Left forelimb (tissue), 1 donor: ENCODE measurements at regions not wholly inside any gene's neighbourhood (a gene's known extent, or its start where the extent isn't known, plus 50 kb on each side); places are given as distances from the start of the nearest gene placed in this dataset.
A peak's percentile ranks its signal among the peaks of the same experiment; 100 is the strongest.

Source experiments
- DNase-seq: peaks from one replicate; pipeline ENCODE4 v3.0.0-alpha.2; 2018; ENCODE audit warnings: low spot score

DNA sequence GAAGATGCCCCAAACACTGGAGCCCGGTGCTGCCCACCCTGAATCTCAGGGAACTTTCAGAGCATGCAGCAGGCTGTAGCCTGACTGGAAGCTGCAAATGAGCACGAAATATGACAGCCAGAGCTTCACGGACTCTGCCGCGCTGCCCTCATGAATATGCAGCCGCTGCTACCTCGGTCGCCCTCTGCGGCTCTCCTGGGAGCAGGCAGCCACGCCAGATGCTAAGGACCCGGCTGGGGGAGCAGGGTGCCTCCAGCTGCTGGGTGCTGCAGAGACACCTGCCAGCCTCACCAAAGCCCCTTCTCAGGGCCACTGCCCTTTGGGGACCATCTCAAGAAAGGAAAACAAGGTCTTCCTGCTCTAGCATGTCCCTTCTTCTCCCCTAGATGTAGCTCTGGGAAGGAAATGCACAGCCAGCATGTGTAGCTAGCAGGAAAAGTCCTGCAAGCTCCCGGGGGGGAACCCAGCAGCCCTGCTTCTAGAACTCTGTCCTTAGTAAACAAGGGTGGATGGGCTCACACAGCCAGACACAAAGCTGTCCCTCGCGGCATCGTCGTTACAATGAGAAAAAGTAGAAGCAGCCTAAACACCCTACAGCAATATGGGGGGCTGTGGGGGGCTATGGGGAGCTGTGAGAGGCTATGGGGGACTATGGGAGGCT is 56.8 kb upstream of the OLFM1 start:
- DNase-seq: no peak

DNA sequence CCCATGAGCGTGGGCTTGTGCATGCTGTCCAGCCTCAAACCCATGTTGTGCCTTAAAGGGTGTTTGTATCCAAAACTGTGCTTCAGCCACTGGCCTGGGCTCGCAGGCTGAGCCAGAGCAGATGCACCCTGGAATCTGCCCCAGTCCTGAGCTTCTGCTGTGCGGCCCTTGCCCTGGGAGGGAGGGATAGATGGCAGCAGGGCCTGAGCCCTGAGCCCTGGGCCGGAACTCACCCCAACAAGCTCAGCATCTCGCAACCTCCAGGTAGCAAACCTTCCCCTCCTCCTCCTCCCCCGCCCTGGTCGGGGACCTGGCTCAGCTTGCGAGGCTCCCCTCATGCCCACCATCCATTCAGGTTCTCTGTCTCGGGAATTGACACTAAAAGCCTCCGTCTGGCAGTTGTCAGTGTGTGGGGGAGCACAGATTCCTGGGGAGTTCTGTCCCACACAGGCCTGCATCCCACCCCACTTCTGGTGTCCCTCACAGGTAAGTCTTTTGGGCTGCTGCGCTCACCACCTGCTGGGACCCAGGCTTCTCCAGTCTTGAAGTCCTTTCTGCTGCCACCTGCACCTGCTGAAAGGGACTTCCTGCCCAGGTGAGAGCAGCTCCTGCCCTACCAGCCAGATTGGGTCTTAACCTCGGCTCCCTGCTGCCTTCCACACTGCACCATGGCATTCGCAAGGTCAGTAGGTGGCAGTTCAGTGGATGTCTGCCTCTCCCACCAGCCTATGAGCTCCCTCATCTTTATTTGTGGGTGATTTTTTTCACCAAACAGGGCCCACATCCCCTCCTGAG is 55.2 kb upstream of the OLFM1 start:
- DNase-seq: no peak

DNA sequence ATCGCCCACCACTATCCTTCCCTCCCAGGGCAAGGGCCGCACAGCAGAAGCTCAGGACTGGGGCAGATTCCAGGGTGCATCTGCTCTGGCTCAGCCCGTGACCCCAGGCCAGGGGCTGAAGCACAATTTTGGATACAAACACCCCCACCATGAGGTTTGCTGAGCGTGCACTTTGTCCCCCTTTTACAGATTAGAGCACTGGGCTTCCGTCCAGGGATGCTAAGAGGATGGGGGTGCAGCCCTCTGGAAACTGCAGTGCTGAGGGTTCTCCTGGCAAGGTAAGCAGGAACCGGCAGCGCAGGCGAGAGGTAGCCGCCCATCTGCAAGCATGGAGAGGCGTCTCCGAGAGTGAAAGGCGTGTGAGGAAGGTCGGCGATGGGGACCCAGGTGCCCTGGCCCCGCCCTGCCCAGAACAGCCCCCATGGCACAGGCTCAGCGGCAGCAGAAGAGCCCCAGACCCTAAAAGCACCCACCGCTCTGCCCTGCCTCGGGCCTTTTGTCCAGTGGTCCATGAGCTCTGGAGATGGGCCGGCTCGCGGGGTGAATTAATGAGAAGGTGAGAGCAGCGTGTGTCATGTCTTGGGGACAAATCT is 54.5 kb upstream of the OLFM1 start:
- peak; percentile 41 for DNase-seq

DNA sequence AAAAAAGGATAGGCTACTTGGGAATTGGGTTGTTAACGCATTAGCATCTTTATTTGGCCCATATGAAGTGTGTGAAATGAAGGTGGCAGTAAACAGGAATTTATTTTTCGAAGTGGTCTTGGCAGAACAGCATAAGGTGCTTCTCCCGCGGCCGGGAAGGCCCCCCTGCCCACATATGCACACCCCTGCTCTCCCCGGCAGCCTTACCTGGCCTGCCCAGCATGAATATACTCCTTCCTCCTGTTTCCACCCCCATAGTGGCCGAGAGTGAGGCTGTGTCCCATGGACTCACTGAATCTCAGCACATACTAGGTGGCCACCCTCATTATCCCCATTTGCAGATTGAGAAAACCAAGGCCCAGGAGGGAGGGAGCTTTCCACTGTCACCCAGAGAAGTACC is 54.0 kb upstream of the OLFM1 start:
- peak; percentile 40 for DNase-seq

DNA sequence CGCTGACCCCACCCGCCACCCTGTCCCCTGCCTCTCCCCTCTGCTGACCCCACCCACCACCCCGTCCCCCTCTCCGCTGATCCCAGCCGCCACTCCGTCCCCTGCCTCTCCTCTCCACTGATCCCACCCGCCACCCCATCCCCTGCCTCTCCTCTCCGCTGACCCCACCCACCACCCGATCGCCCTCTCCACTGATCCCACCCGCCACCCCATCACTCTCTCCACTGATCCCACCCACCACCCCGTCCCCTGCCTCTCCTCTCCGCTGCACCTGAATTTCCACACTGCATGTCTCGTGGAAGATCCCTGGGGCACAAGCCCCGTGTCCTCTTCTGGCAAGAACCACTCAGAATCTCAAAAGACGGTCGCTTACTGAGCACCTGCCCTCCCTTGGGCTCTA is 53.4 kb upstream of the OLFM1 start:
- no peak for DNase-seq

DNA sequence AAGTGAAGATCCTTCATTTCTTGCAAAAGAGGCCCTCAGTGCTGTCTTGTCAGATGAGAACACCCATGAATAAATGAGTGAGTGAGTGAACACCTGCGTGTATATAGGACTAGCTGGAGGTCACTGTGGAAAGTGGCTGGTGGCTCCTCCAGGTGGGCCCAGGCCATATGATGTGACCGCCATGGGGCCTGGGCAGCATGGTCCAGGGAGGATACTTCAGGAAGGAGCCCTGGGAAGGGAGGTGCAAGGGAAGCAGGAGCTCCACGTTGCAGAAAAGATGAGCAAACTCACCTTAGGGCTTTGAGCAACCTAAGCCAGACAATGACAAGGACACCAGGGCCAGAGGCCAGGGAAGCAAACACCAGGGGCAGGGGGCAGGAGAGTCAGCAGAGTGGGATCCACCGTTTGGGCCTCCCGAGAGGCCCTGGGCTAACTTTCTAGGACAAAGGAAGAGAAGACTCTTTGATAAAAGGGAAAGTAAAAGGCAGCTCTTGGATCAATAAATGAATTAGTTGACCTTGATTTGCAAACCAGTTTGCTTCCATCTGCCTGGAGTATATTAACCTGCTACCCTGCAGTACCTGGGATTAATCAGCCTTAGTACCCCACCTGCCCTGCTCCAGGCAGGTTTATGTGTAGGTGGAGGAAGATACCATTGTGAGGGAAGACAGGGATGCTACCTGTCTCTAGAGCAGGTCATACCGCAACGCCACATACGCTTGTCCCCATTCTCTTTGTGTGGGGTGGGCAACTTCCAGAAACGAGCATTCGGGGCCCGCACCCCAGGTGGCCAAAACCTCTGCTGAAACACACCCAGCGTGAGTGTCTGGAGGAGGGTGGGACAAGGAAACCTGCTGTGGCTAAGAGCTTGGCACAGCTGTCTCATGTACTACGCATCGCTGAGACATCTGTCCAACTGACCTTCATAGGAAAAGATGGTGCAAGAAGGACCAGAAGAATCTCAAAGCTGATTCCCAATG is 51.4 kb upstream of the OLFM1 start:
- DNase-seq: peak; percentile 53

DNA sequence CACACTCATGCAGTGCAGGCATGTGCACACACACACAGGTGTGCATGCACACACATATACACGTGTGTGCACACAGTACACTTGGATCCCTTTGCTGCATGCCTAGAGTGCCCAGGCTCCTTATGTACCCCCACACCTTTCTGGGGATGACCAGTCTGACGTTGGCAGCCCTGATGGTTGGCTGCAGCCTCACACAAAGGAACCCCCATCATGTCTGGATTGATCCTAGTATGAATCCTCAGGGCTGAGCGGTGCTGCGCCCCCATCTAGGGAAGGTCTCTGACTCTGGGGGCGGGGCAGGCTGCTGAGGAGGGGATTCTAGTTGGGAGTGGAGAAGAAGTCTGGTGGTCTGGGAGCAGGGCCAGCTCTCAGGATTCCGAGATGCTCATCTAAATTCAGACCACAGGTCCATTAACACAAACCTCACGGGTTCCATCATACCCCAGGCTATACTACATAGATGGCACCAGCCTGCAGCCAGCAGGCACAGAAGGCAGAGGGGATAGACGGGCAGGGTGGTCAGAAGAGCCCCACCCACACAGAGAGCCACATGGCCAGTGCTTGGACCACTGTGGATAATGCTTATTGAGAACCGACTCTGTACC is 50.5 kb upstream of the OLFM1 start:
- peak; percentile 45 for DNase-seq

DNA sequence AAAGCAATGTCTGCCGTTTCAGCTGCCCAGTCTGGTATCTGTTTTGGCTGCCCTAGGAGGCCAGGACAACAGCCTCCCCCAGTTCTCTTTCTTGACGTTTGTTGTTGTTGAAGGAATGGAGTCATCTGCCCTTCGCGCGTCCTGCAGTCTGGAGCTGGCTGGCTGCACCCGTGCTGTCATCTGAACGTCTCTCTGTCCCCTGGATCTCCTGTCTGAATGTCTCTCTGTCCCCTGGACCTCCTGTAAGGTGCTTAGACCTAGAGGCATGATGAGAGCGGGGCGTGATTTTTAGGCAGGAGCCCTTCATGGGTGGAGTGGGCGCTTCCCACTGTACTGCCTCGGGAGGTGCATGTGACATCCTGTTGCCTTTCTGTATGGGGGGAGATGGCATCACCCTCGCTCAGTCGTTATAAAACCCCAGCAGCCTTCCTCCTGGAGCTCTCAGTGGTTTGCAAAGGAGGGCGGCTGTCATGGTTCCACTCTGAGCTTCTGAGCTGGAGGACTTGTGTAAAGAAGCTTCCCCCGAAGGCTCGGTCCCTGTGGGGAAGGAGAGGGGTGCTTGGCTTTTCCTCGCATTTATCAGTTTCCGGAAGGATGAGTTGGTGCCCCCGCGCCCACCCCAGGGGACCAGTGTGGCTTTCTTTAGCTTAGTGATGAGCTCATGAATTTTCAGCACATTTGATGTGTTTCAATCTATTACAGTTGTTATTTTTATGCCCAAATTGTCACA is 49.8 kb upstream of the OLFM1 start:
- DNase-seq: peak; percentile 44
